GM19452 (cell line): ENCODE measurements at regions not wholly inside any gene's neighbourhood (a gene's known extent, or its start where the extent isn't known, plus 50 kb on each side); places are given as distances from the start of the nearest gene placed in this dataset.

ENCODE experiments used
- ATAC-seq: cut with Tn5 transposase; IDR thresholded peaks from one replicate; pipeline ENCODE4 v1.9.1; 2021; ENCODE audit not compliant: unreplicated experiment

GRCh38 chr6:164337024-164337924 lies 922.8 kb downstream of the QKI start:
- no peak for ATAC-seq

GRCh38 chr6:164336455-164336854 lies 921.9 kb downstream of the QKI start:
- no peak for ATAC-seq

GRCh38 chr6:164331026-164331425 lies 916.5 kb downstream of the QKI start:
- no peak for ATAC-seq

- no peak for ATAC-seq
Observed at GRCh38 chr6:164325168-164325567, 910.6 kb downstream of the QKI start.

- ATAC-seq, result no peak
Observed at GRCh38 chr6:164322533-164322932, 908.0 kb downstream of the QKI start.

- ATAC-seq, result no peak
Observed at GRCh38 chr6:164321297-164321696, 906.8 kb downstream of the QKI start.

GRCh38 chr6:164315376-164315775 lies 900.9 kb downstream of the QKI start:
- no peak for ATAC-seq

GRCh38 chr6:164308339-164308738 lies 893.8 kb downstream of the QKI start:
- ATAC-seq, result no peak

GRCh38 chr6:164303102-164303964 lies 888.8 kb downstream of the QKI start:
- no peak for ATAC-seq

GRCh38 chr6:164296411-164296810 lies 881.9 kb downstream of the QKI start:
- ATAC-seq, result no peak

GRCh38 chr6:164294047-164294784 lies 879.7 kb downstream of the QKI start:
- no peak for ATAC-seq

- no peak for ATAC-seq
Observed at GRCh38 chr6:164291224-164291623, 876.7 kb downstream of the QKI start.

GRCh38 chr6:164290101-164290500 lies 875.6 kb downstream of the QKI start:
- no peak for ATAC-seq

- ATAC-seq, result no peak
Observed at GRCh38 chr6:164286011-164286410, 871.5 kb downstream of the QKI start.

GRCh38 chr6:164283574-164283973 lies 869.1 kb downstream of the QKI start:
- no peak for ATAC-seq

- no peak for ATAC-seq
Observed at GRCh38 chr6:164276211-164276610, 861.7 kb downstream of the QKI start.

- no peak for ATAC-seq
Observed at GRCh38 chr6:164275773-164276172, 861.3 kb downstream of the QKI start.

- ATAC-seq, result no peak
Observed at GRCh38 chr6:164274493-164274892, 860.0 kb downstream of the QKI start.

GRCh38 chr6:164273491-164273890 lies 859.0 kb downstream of the QKI start:
- no peak for ATAC-seq

- no peak for ATAC-seq
Observed at GRCh38 chr6:164266851-164267250, 852.3 kb downstream of the QKI start.

- ATAC-seq, result no peak
Observed at GRCh38 chr6:164262348-164262747, 847.8 kb downstream of the QKI start.
